Breast epithelium (tissue), 4 donors: ENCODE measurements at regions not wholly inside any gene's neighbourhood (a gene's known extent, or its start where the extent isn't known, plus 50 kb on each side); places are given as distances from the start of the nearest gene placed in this dataset.
A peak's percentile ranks its signal among the peaks of the same experiment; 100 is the strongest.

Source experiments
- DNase-seq, 2 donors: peaks; one replicate each; pipeline ENCODE4 v3.0.0-alpha.2; 2019; ENCODE audit warnings: low spot score in 2 of 2
- H3K27ac ChIP-seq, 2 donors: fragments of 200-600 bp; sonication (generic) in 1 of 2; one replicate each; pipeline ENCODE4 v1.5.1; 2016 to 2019; ENCODE audit warnings: mild to moderate bottlenecking in 1 of 2
- H3K27me3 ChIP-seq, 2 donors: fragments of 200-600 bp; sonication (generic) in 1 of 2; one replicate each; pipeline versions ENCODE4 v1.5.1 to v1.6.0; 2017 to 2019; ENCODE audit warnings: control low read depth in 1 of 2, mild to moderate bottlenecking in 1 of 2
- H3K36me3 ChIP-seq: fragments of 200-600 bp; one replicate; pipeline ENCODE4 v1.5.1; 2019
- H3K4me1 ChIP-seq, 2 donors: fragments of 200-600 bp; sonication (generic); one replicate each; pipeline ENCODE4 v1.5.1; 2016 to 2019; ENCODE audit warnings: control low read depth in 1 of 2
- H3K4me3 ChIP-seq, 3 donors: fragments of 200-600 bp; sonication (generic); 1 replicate in 2 of 3; 2 replicates in 1 of 3; pipeline ENCODE4 v1.5.1; 2016 to 2019; ENCODE audit warnings: mild to moderate bottlenecking in 3 of 3, moderate library complexity in 2 of 3
- H3K9me3 ChIP-seq, 2 donors: fragments of 200-600 bp; sonication (generic) in 1 of 2; one replicate each; pipeline ENCODE4 v1.5.1; 2016 to 2019; ENCODE audit warnings: control low read depth in 1 of 2
- POLR2A ChIP-seq: fragments of 450-650 bp; IDR thresholded peaks from one replicate; pipeline ENCODE4 v1.6.1; 2016; ENCODE audit warnings: antibody characterized with exemption, mild to moderate bottlenecking, moderate library complexity
- POLR2AphosphoS5 ChIP-seq, 3 donors: sonication (generic); formaldehyde crosslinking; IDR thresholded peaks; one replicate each; pipeline ENCODE4 v1.6.1; 2017; ENCODE audit warnings: antibody characterized with exemption in 3 of 3
- intact Hi-C: fragments of 100-400 bp; cut with DNase I; formaldehyde crosslinking; loops from one replicate; pipeline ENCODE4 v1.15.1; 2023; ENCODE audit warnings: low total_unique reads
- TF ChIP-seq, protein P1 (sequence below), 3 donors: fragments of 450-650 bp; IDR thresholded peaks; one replicate each; pipeline ENCODE4 v1.5.1; 2016 to 2017; ENCODE audit warnings: antibody characterized with exemption in 3 of 3, mild to moderate bottlenecking in 3 of 3, moderate library complexity in 3 of 3

DNA sequence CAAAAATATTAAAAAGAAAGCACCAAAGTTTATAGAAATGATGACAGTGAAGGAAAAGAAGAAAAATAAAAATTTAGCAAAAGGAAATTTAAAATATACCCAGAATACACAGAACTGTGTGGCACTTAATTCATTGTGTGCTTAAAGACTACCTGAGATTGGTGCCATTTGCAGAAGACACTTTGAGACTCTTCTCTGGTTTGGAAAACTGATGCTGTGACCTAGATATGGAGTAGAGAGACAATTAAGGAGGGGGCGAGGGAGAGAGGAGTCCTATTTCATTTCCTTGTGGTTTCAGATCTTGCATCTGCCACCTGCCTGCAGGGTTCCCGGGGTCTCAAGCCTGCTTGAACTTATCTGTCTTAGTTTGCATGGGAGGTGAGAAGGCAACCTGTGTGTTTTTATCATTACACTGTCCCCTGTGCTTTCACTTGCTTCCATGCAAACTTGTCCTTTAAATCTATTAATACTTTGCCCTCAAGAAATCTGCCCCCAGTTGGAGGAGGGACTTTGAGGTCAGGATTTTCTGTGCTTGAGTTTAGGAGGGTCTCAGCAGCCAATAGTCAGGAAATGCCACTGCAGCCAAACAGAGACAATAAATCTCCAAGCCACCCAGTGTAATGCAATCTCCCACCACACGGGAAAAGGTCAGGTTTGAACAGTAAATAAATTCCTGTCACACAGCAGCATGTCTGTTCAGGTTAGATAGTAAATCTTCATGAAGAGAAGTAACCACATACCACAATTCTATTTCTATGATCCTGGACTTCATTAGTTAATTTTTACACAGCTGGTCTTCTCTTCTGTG lies 119.4 kb downstream of the CAND1 start:
- no peak overlapping the region for H3K4me3 ChIP-seq
- H3K27me3 ChIP-seq = no peaks in the 10 kb centered on the region
- H3K36me3 ChIP-seq = no peaks in the 10 kb centered on the region
- H3K27ac ChIP-seq = no peak overlapping the region
- no peaks in the 10 kb centered on the region for H3K9me3 ChIP-seq
- no peaks in the 10 kb centered on the region for H3K4me1 ChIP-seq
- TF ChIP-seq POLR2AphosphoS5 (IDR thresholded peaks at IDR 0.05) = no peak
- TF ChIP-seq, protein P1, sequence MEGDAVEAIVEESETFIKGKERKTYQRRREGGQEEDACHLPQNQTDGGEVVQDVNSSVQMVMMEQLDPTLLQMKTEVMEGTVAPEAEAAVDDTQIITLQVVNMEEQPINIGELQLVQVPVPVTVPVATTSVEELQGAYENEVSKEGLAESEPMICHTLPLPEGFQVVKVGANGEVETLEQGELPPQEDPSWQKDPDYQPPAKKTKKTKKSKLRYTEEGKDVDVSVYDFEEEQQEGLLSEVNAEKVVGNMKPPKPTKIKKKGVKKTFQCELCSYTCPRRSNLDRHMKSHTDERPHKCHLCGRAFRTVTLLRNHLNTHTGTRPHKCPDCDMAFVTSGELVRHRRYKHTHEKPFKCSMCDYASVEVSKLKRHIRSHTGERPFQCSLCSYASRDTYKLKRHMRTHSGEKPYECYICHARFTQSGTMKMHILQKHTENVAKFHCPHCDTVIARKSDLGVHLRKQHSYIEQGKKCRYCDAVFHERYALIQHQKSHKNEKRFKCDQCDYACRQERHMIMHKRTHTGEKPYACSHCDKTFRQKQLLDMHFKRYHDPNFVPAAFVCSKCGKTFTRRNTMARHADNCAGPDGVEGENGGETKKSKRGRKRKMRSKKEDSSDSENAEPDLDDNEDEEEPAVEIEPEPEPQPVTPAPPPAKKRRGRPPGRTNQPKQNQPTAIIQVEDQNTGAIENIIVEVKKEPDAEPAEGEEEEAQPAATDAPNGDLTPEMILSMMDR (IDR thresholded peaks at IDR 0.05) = no peak
- no peak for TF ChIP-seq POLR2A
- no peak for DNase-seq
- intact Hi-C loops = no loop called here

- no peak overlapping the region for H3K27ac ChIP-seq
- no peak overlapping the region for H3K4me3 ChIP-seq
- no peak for TF ChIP-seq POLR2AphosphoS5 (IDR thresholded peaks at IDR 0.05)
- TF ChIP-seq, protein P1 (IDR thresholded peaks at IDR 0.05) = no peak
- no peak for TF ChIP-seq POLR2A
- H3K27me3 ChIP-seq = no peaks in the 10 kb centered on the region
- DNase-seq = no peak
- intact Hi-C loops = no loop called here
- H3K4me1 ChIP-seq = no peaks in the 10 kb centered on the region
- H3K36me3 ChIP-seq = no peaks in the 10 kb centered on the region
- H3K9me3 ChIP-seq = no peaks in the 10 kb centered on the region
These were observed 121.1 kb downstream of the CAND1 start for GRCh38 chr12:67390273-67390672.

- H3K36me3 ChIP-seq = no peaks in the 10 kb centered on the region
- no peak overlapping the region for H3K27ac ChIP-seq
- no peaks in the 10 kb centered on the region for H3K4me1 ChIP-seq
- DNase-seq = no peak
- no peaks in the 10 kb centered on the region for H3K9me3 ChIP-seq
- H3K27me3 ChIP-seq = no peaks in the 10 kb centered on the region
- no peak for TF ChIP-seq POLR2A
- TF ChIP-seq, protein P1 (IDR thresholded peaks at IDR 0.05) = no peak
- no peak for TF ChIP-seq POLR2AphosphoS5 (IDR thresholded peaks at IDR 0.05)
- intact Hi-C loops = no loop called here
- no peak overlapping the region for H3K4me3 ChIP-seq
These were observed 121.9 kb downstream of the CAND1 start for GRCh38 chr12:67391034-67391433.

GRCh38 chr12:67391656-67392055 lies 122.5 kb downstream of the CAND1 start:
- TF ChIP-seq POLR2AphosphoS5 (IDR thresholded peaks at IDR 0.05) = no peak
- TF ChIP-seq, protein P1 (IDR thresholded peaks at IDR 0.05) = no peak
- no peak for TF ChIP-seq POLR2A

GRCh38 chr12:67394550-67394949 lies 125.4 kb downstream of the CAND1 start:
- Histone ChIP-seq H3K27me3 (no peaks in the 10 kb centered on the region), H3K27ac (peak overlapping the region; percentile 41 to 54), H3K4me3 (no peak overlapping the region), H3K36me3 (no peaks in the 10 kb centered on the region), H3K9me3 (no peaks in the 10 kb centered on the region), H3K4me1 (no peaks in the 10 kb centered on the region)
- DNase-seq = peak in 1 of 2 donors; percentile 84
- TF ChIP-seq POLR2A = no peak
- peak in 1 of 3 donors; percentile 11 for TF ChIP-seq POLR2AphosphoS5 (IDR thresholded peaks at IDR 0.05)
- intact Hi-C loops = no loop called here

More at GRCh38 chr12:67391656-67392055, 122.5 kb downstream of the CAND1 start:
- Histone ChIP-seq H3K9me3 (no peaks in the 10 kb centered on the region), H3K27me3 (no peaks in the 10 kb centered on the region), H3K4me1 (no peaks in the 10 kb centered on the region), H3K27ac (no peak overlapping the region), H3K4me3 (no peak overlapping the region), H3K36me3 (no peaks in the 10 kb centered on the region)
- DNase-seq = no peak
- intact Hi-C loops = no loop called here
